Ishikawa (cell line): ENCODE measurements at regions not wholly inside any gene's neighbourhood (a gene's known extent, or its start where the extent isn't known, plus 50 kb on each side); places are given as distances from the start of the nearest gene placed in this dataset.
A peak's percentile ranks its signal among the peaks of the same experiment; 100 is the strongest.

Experiments used
- CEBPB ChIP-seq: IDR thresholded peaks from 2 replicates; pipeline ENCODE4 v1.6.1; 2012
- CREB1 ChIP-seq: IDR thresholded peaks from 2 replicates; pipeline ENCODE4 v1.6.1; 2012; ENCODE audit warnings: low read depth
- EGR1 ChIP-seq: IDR thresholded peaks from 2 replicates; pipeline ENCODE4 v1.6.1; 2012
- EP300 ChIP-seq: IDR thresholded peaks from 2 replicates; pipeline ENCODE4 v1.6.1; 2012; ENCODE audit warnings: borderline replicate concordance
- FOXM1 ChIP-seq: IDR thresholded peaks from 2 replicates; pipeline ENCODE4 v1.6.1; 2012; ENCODE audit warnings: low read depth, borderline replicate concordance
- MAX ChIP-seq: IDR thresholded peaks from 2 replicates; pipeline ENCODE4 v1.6.1; 2012
- NFIC ChIP-seq: IDR thresholded peaks from 2 replicates; pipeline ENCODE4 v1.6.1; 2012
- RAD21 ChIP-seq: IDR thresholded peaks from 2 replicates; pipeline ENCODE4 v1.6.1; 2012; ENCODE audit warnings: low read depth
- REST ChIP-seq: IDR thresholded peaks from 2 replicates; pipeline ENCODE4 v1.6.1; 2012; ENCODE audit warnings: low read depth, mild to moderate bottlenecking
- TAF1 ChIP-seq: IDR thresholded peaks from 2 replicates; pipeline ENCODE4 v1.6.1; 2012; ENCODE audit warnings: low read depth, mild to moderate bottlenecking
- TCF12 ChIP-seq: IDR thresholded peaks from 2 replicates; pipeline ENCODE4 v1.6.1; 2012; ENCODE audit warnings: low read depth
- TEAD4 ChIP-seq: IDR thresholded peaks from 2 replicates; pipeline ENCODE4 v1.6.1; 2012
- USF1 ChIP-seq: IDR thresholded peaks from 2 replicates; pipeline ENCODE4 v1.6.1; 2012
- YY1 ChIP-seq: IDR thresholded peaks from 2 replicates; pipeline ENCODE4 v1.6.1; 2012; ENCODE audit warnings: low read depth
- ZBTB7A ChIP-seq: IDR thresholded peaks from 2 replicates; pipeline ENCODE4 v1.6.1; 2012; ENCODE audit warnings: low read depth

GRCh38 chr18:43578211-43578610, 300.9 kb upstream of the SYT4 start:
- TF ChIP-seq FOXM1: no peak

GRCh38 chr18:43578706-43579105, 301.4 kb upstream of the SYT4 start:
- TF ChIP-seq FOXM1: no peak
- TF ChIP-seq TCF12: no peak
- TF ChIP-seq MAX: no peak
- TF ChIP-seq NFIC: no peak
- no peak for TF ChIP-seq USF1
- TF ChIP-seq RAD21: no peak
- no peak for TF ChIP-seq TEAD4
- no peak for TF ChIP-seq ZBTB7A
- TF ChIP-seq TAF1: no peak
- no peak for TF ChIP-seq CREB1
- no peak for TF ChIP-seq EGR1
- no peak for TF ChIP-seq YY1
- TF ChIP-seq CEBPB: no peak
- TF ChIP-seq EP300: no peak

- TF ChIP-seq FOXM1: no peak
- no peak for TF ChIP-seq NFIC
- no peak for TF ChIP-seq TCF12
- TF ChIP-seq YY1: no peak
- no peak for TF ChIP-seq EGR1
- no peak for TF ChIP-seq CEBPB
- no peak for TF ChIP-seq ZBTB7A
- no peak for TF ChIP-seq RAD21
- TF ChIP-seq USF1: no peak
- no peak for TF ChIP-seq REST
- no peak for TF ChIP-seq CREB1
- no peak for TF ChIP-seq TAF1
- no peak for TF ChIP-seq EP300
- no peak for TF ChIP-seq TEAD4
- no peak for TF ChIP-seq MAX
These were observed 304.7 kb upstream of the SYT4 start for GRCh38 chr18:43581936-43582519.

GRCh38 chr18:43587538-43588153, 310.4 kb upstream of the SYT4 start:
- TF ChIP-seq NFIC (no peak), RAD21 (peak; percentile 47)

GRCh38 chr18:43588838-43589237, 311.5 kb upstream of the SYT4 start:
- TF ChIP-seq TAF1 (no peak), REST (no peak), MAX (no peak), CEBPB (no peak), USF1 (no peak), TCF12 (no peak), NFIC (no peak), RAD21 (no peak), YY1 (no peak), ZBTB7A (no peak), FOXM1 (no peak), EGR1 (no peak), CREB1 (no peak), TEAD4 (no peak), EP300 (no peak)
